ENCODE measurements at regions not wholly inside any gene's neighbourhood (a gene's known extent, or its start where the extent isn't known, plus 50 kb on each side); places are given as distances from the start of the nearest gene placed in this dataset.

- no peak for ATAC-seq
- H3K4me1 ChIP-seq, result no peaks in the 10 kb centered on the region
- no peak for FAIRE-seq
- no peaks in the 10 kb centered on the region for H3K9me3 ChIP-seq
- no peak for DNase-seq (ENCODE audit: low read depth in 1 of 2, low spot score in 1 of 2)
- H3K4me3 ChIP-seq, result no peak overlapping the region
- TF ChIP-seq HES2 (IDR thresholded peaks at IDR 0.05) (no peak), BCL3 (IDR thresholded peaks at IDR 0.05) (no peak), RCOR1 (IDR thresholded peaks at IDR 0.05; ENCODE audit: low read depth, low read length) (no peak), MAX (IDR thresholded peaks at IDR 0.05) (no peak), HOXA7 (CRISPR knock-in tag; IDR thresholded peaks at IDR 0.05) (no peak), MAZ (IDR thresholded peaks at IDR 0.05; ENCODE audit: borderline replicate concordance, low read depth, low read length) (no peak), NFE2L2 (conservative IDR thresholded peaks at IDR 0.05; ENCODE audit: low read length) (no peak)
- WGBS (ENCODE audit: missing lambda C conversion rate), result 18% methylated on average over 1 of the region's 1 CpG
- H3K27ac ChIP-seq, result no peak overlapping the region
- ChIA-PET POLR2A (no interaction called here), CTCF (no interaction called here)
- H3K4me2 ChIP-seq, result no peak overlapping the region
Observed at GRCh38 chr2:210915912-210916311, 359.5 kb downstream of the CPS1 start.

GRCh38 chr2:210917465-210917864 lies 361.1 kb downstream of the CPS1 start:
- DNase-seq (ENCODE audit: low read depth in 1 of 2, low spot score in 1 of 2) (no peak), ATAC-seq (no peak), FAIRE-seq (no peak)
- TF ChIP-seq JUN (IDR thresholded peaks at IDR 0.05), result no peak
- no peak for TF ChIP-seq ESRRA (IDR thresholded peaks at IDR 0.05; ENCODE audit: borderline replicate concordance, low read length)
- TF ChIP-seq SMC3 (IDR thresholded peaks at IDR 0.05), result no peak
- no peak for TF ChIP-seq HEYL (CRISPR knock-in tag; IDR thresholded peaks at IDR 0.05)
- no peak for TF ChIP-seq RARB (CRISPR knock-in tag; IDR thresholded peaks at IDR 0.05)
- TF ChIP-seq KDM1A (IDR thresholded peaks at IDR 0.05; ENCODE audit: low read depth), result no peak
- no peak for TF ChIP-seq MAZ (IDR thresholded peaks at IDR 0.05; ENCODE audit: borderline replicate concordance, low read depth, low read length)
- TF ChIP-seq SREBF2 (IDR thresholded peaks at IDR 0.05), result no peak
- Histone ChIP-seq H3K4me3 (no peak overlapping the region), H3K27ac (no peak overlapping the region), H3K4me1 (no peaks in the 10 kb centered on the region), H3K9me3 (no peaks in the 10 kb centered on the region), H3K4me2 (no peak overlapping the region)
- WGBS (ENCODE audit: missing lambda C conversion rate), result 4% methylated on average over 4 of the region's 4 CpGs
- CTCF ChIA-PET, result no interaction called here
- POLR2A ChIA-PET, result no interaction called here

- H3K9me3 ChIP-seq, result no peaks in the 10 kb centered on the region
- ATAC-seq (no peak), FAIRE-seq (no peak), DNase-seq (ENCODE audit: low read depth in 1 of 2, low spot score in 1 of 2) (no peak)
- H3K4me2 ChIP-seq, result no peak overlapping the region
- no peaks in the 10 kb centered on the region for H3K4me1 ChIP-seq
- POLR2A ChIA-PET, result no interaction called here
- H3K4me3 ChIP-seq, result no peak overlapping the region
- TF ChIP-seq PHF8 (IDR thresholded peaks at IDR 0.05; ENCODE audit: borderline replicate concordance, low read depth) (no peak), RFX5 (IDR thresholded peaks at IDR 0.05) (no peak), MAZ (IDR thresholded peaks at IDR 0.05; ENCODE audit: borderline replicate concordance, low read depth, low read length) (no peak)
- H3K27ac ChIP-seq, result no peak overlapping the region
- CTCF ChIA-PET, result no interaction called here
Observed at GRCh38 chr2:210919128-210919527, 362.7 kb downstream of the CPS1 start.

GRCh38 chr2:210922419-210922818 lies 366.0 kb downstream of the CPS1 start:
- ChIA-PET CTCF (no interaction called here), POLR2A (no interaction called here)
- H3K9me3 ChIP-seq, result no peaks in the 10 kb centered on the region
- H3K4me2 ChIP-seq, result no peak overlapping the region
- no peak for FAIRE-seq
- no peak for DNase-seq (ENCODE audit: low read depth in 1 of 2, low spot score in 1 of 2)
- H3K4me3 ChIP-seq, result no peak overlapping the region
- 4% methylated on average over 1 of the region's 1 CpG for WGBS (ENCODE audit: missing lambda C conversion rate)
- no peak for ATAC-seq
- no peaks in the 10 kb centered on the region for H3K4me1 ChIP-seq
- no peak overlapping the region for H3K27ac ChIP-seq
- TF ChIP-seq ZC3H11A (IDR thresholded peaks at IDR 0.05) (no peak), CHD4 (IDR thresholded peaks at IDR 0.05; ENCODE audit: borderline replicate concordance) (no peak), BCL3 (IDR thresholded peaks at IDR 0.05) (no peak), BHLHE40 (IDR thresholded peaks at IDR 0.05; ENCODE audit: low read depth, low read length) (no peak), REST (IDR thresholded peaks at IDR 0.05) (no peak), ELK1 (IDR thresholded peaks at IDR 0.05; ENCODE audit: low read depth, low read length) (no peak), FOSB (CRISPR knock-in tag; IDR thresholded peaks at IDR 0.05) (no peak), PBX3 (IDR thresholded peaks at IDR 0.05) (no peak), JUNB (IDR thresholded peaks at IDR 0.05) (no peak)

Measured in A549 (cell line).